ENCODE measurements at regions not wholly inside any gene's neighbourhood (a gene's known extent, or its start where the extent isn't known, plus 50 kb on each side); places are given as distances from the start of the nearest gene placed in this dataset.

- Histone ChIP-seq H3K27ac (ENCODE audit: low read depth, low read length) (no peak overlapping the region), H3K9ac (ENCODE audit: low read length) (no peak overlapping the region), H3K9me3 (ENCODE audit: insufficient read depth, low read length) (no peaks in the 10 kb centered on the region), H3K4me3 (ENCODE audit: insufficient read depth, low read length, poor library complexity, severe bottlenecking) (no peak overlapping the region), H3K4me2 (ENCODE audit: low read depth, low read length, poor library complexity, severe bottlenecking) (no peak overlapping the region), H3F3A (ENCODE audit: insufficient read depth) (no peaks in the 10 kb centered on the region), H3K27me3 (ENCODE audit: low read length) (no peaks in the 10 kb centered on the region), H3K79me2 (ENCODE audit: insufficient read depth, low read length) (no peaks in the 10 kb centered on the region), H3K36me3 (ENCODE audit: low read length) (no peaks in the 10 kb centered on the region), H4K20me1 (ENCODE audit: low read depth, low read length) (no peaks in the 10 kb centered on the region), H2AFZ (ENCODE audit: low read depth, low read length, severe bottlenecking) (no peak overlapping the region), H3K9me2 (replicated peaks; ENCODE audit: insufficient read depth, low read length) (no peaks in the 10 kb centered on the region)
- TF ChIP-seq EZH2phosphoT487 (conservative IDR thresholded peaks at IDR 0.05; ENCODE audit: low read length) (no peak), CTCF (IDR thresholded peaks at IDR 0.05; ENCODE audit: insufficient read depth, low read length, poor library complexity, severe bottlenecking) (no peak)
These were observed 347.2 kb downstream of the DMAC1 start for GRCh38 chr9:7452378-7452777.

GRCh38 chr9:7451062-7451461 is 348.5 kb downstream of the DMAC1 start:
- Histone ChIP-seq H3F3A (ENCODE audit: insufficient read depth) (no peaks in the 10 kb centered on the region), H3K27ac (ENCODE audit: low read depth, low read length) (no peak overlapping the region), H3K36me3 (ENCODE audit: low read length) (no peaks in the 10 kb centered on the region), H3K9ac (ENCODE audit: low read length) (no peak overlapping the region), H3K27me3 (ENCODE audit: low read length) (no peaks in the 10 kb centered on the region), H3K9me2 (replicated peaks; ENCODE audit: insufficient read depth, low read length) (no peaks in the 10 kb centered on the region), H2AFZ (ENCODE audit: low read depth, low read length, severe bottlenecking) (no peak overlapping the region), H3K4me2 (ENCODE audit: low read depth, low read length, poor library complexity, severe bottlenecking) (no peak overlapping the region), H3K79me2 (ENCODE audit: insufficient read depth, low read length) (no peaks in the 10 kb centered on the region), H3K4me3 (ENCODE audit: insufficient read depth, low read length, poor library complexity, severe bottlenecking) (no peak overlapping the region), H4K20me1 (ENCODE audit: low read depth, low read length) (no peaks in the 10 kb centered on the region), H3K9me3 (ENCODE audit: insufficient read depth, low read length) (no peaks in the 10 kb centered on the region)
- no peak for TF ChIP-seq CTCF (IDR thresholded peaks at IDR 0.05; ENCODE audit: insufficient read depth, low read length, poor library complexity, severe bottlenecking)
- no peak for TF ChIP-seq EZH2phosphoT487 (conservative IDR thresholded peaks at IDR 0.05; ENCODE audit: low read length)

GRCh38 chr9:7443541-7443940 is 356.0 kb downstream of the DMAC1 start:
- no peak overlapping the region for H3K27ac ChIP-seq (ENCODE audit: low read depth, low read length)
- no peaks in the 10 kb centered on the region for H3K27me3 ChIP-seq (ENCODE audit: low read length)
- no peak overlapping the region for H3K4me3 ChIP-seq (ENCODE audit: insufficient read depth, low read length, poor library complexity, severe bottlenecking)
- no peaks in the 10 kb centered on the region for H3K79me2 ChIP-seq (ENCODE audit: insufficient read depth, low read length)
- no peaks in the 10 kb centered on the region for H3K9me3 ChIP-seq (ENCODE audit: insufficient read depth, low read length)
- no peak overlapping the region for H2AFZ ChIP-seq (ENCODE audit: low read depth, low read length, severe bottlenecking)
- H3K9ac ChIP-seq (ENCODE audit: low read length) = no peak overlapping the region
- no peak overlapping the region for H3K4me2 ChIP-seq (ENCODE audit: low read depth, low read length, poor library complexity, severe bottlenecking)
- H3K9me2 ChIP-seq (replicated peaks; ENCODE audit: insufficient read depth, low read length) = no peaks in the 10 kb centered on the region
- H3F3A ChIP-seq (ENCODE audit: insufficient read depth) = no peaks in the 10 kb centered on the region
- TF ChIP-seq CTCF (IDR thresholded peaks at IDR 0.05; ENCODE audit: insufficient read depth, low read length, poor library complexity, severe bottlenecking) (no peak), EZH2phosphoT487 (conservative IDR thresholded peaks at IDR 0.05; ENCODE audit: low read length) (no peak)
- H3K36me3 ChIP-seq (ENCODE audit: low read length) = no peaks in the 10 kb centered on the region
- H4K20me1 ChIP-seq (ENCODE audit: low read depth, low read length) = no peaks in the 10 kb centered on the region

Data from SU-DHL-6 (cell line).